ENCODE measurements at regions not wholly inside any gene's neighbourhood (a gene's known extent, or its start where the extent isn't known, plus 50 kb on each side); places are given as distances from the start of the nearest gene placed in this dataset.

GRCh38 chr14:98997526-98998205 is 274.3 kb downstream of the BCL11B start:
- DNase-seq (no peak), ATAC-seq (ENCODE audit: poor library complexity) (no peak)
- intact Hi-C loops (cut with DNase I): no loop called here

- DNase-seq (no peak), ATAC-seq (ENCODE audit: poor library complexity) (no peak)
- intact Hi-C loops (cut with DNase I): no loop called here
These were observed 272.7 kb downstream of the BCL11B start for GRCh38 chr14:98999345-98999744.

- no peak for ATAC-seq (ENCODE audit: poor library complexity)
- no peak for DNase-seq
- intact Hi-C loops (cut with DNase I): no loop called here
These were observed 272.1 kb downstream of the BCL11B start for GRCh38 chr14:98999901-99000300.

DNA sequence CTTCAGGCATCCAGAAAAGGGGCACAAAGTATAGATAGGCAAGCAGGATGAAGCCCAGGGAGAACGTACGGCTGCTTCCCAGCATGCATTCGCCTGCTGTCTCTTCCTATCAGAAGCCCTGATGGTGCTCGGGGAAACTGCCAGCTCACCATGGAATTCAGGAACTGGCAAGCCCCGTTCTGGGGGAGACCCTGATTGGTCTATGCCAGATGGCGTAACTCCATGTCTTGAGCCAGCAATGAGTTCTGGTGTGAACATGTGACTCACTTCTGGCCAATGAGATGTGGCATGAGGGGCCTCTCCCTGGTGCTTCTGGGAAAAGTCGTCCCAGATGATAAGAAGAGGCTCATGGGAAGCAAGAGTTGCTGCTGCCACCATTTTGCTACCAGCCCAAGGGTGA is 270.8 kb downstream of the BCL11B start:
- no peak for DNase-seq
- intact Hi-C loops (cut with DNase I): no loop called here

DNA sequence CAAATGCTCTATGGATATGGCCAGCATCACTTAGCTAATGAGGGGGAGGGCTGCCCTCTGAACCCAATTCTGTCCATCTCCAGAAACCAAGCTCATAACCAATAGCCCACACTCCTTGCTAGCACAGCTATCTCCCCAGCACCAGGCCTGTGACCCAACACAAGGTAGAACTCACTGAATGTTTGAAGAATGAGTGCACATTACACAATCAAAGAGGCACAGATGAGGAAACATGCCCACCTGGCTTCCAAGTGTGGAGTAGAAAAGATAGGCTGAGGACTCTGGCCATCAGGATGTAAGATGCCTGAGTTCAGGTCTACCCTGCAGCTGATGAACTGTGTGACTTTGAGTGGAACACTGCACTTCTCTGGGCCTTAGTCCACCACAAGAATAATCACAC is 268.4 kb downstream of the BCL11B start:
- ATAC-seq (ENCODE audit: poor library complexity) (no peak), DNase-seq (no peak)
- intact Hi-C loops (cut with DNase I): no loop called here

More for the DNA sequence above, 270.8 kb downstream of the BCL11B start:
- ATAC-seq (ENCODE audit: poor library complexity): no peak

- intact Hi-C loops (cut with DNase I): no loop called here
These were observed 267.9 kb downstream of the BCL11B start for GRCh38 chr14:99004112-99004511.

GRCh38 chr14:99006276-99006675 is 265.7 kb downstream of the BCL11B start:
- DNase-seq: no peak
- intact Hi-C loops (cut with DNase I): no loop called here
- no peak for ATAC-seq (ENCODE audit: poor library complexity)

More at GRCh38 chr14:99004112-99004511, 267.9 kb downstream of the BCL11B start:
- no peak for DNase-seq
- no peak for ATAC-seq (ENCODE audit: poor library complexity)

GRCh38 chr14:99007795-99008194 is 264.2 kb downstream of the BCL11B start:
- DNase-seq: no peak
- intact Hi-C loops (cut with DNase I): no loop called here
- no peak for ATAC-seq (ENCODE audit: poor library complexity)

DNA sequence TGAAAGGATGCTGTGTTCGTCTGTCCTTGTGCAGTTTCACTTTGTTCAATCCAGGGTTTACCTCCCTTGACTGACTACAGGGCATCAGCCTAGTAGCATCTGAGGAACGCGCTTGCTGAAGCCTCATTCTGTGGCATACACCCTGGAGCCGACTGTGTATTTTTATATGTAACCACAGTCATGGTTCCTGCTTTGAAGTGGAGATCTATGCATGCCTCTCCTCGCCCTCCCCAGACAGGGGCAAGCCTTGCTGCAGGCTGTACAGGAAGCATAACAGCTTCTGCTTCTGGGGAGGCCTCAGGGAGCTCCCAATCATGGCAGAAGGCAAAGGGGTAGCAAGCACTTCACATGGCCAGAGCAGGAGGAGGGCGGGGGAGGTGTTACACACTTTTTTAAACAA is 262.1 kb downstream of the BCL11B start:
- DNase-seq: no peak
- intact Hi-C loops (cut with DNase I): no loop called here
- ATAC-seq (ENCODE audit: poor library complexity): no peak

DNA sequence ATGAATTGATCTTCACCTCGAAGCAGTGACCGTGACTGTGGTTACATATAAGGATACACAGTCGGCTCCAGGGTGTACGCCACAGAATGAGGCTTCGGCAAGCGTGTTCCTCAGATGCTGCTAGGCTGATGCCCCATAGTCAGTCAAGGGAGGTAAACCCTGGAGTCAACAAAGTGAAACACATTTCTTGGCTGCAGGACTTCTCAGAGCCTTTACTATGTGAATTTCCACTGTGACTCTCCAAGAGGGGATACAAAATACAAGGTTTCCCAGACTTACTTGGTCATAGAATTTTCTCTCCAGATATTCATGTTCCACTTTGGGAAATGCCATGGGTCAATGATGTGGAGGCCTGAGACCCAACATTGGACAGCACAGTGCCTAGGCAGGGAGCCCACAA is 260.6 kb downstream of the BCL11B start:
- DNase-seq (no peak), ATAC-seq (ENCODE audit: poor library complexity) (no peak)
- intact Hi-C loops (cut with DNase I): no loop called here

- DNase-seq: no peak
- no peak for ATAC-seq (ENCODE audit: poor library complexity)
- intact Hi-C loops (cut with DNase I): no loop called here
These were observed 259.3 kb downstream of the BCL11B start for GRCh38 chr14:99012703-99013102.

- ATAC-seq (ENCODE audit: poor library complexity) (no peak), DNase-seq (no peak)
- intact Hi-C loops (cut with DNase I): no loop called here
These were observed 256.2 kb downstream of the BCL11B start for GRCh38 chr14:99015833-99016232.

DNA sequence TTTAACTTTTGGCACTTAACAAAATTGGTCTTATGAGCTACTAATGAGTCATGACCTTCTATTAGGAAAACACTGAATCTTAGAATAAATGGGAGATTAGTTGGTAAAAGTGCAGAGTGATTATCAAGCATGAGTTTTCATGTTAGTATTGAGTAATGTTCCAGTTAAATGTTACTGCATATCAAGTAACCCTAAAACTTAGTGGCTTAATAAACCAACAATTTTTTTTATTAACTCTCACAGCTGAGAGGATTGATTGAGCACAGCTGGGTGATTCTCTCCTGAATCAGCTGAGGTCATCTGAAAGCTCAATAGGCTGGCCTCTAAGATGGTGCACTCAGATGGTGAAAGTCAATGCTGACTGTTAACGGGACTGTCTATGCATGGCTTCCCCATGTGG is 248.6 kb downstream of the BCL11B start:
- no peak for DNase-seq

DNA sequence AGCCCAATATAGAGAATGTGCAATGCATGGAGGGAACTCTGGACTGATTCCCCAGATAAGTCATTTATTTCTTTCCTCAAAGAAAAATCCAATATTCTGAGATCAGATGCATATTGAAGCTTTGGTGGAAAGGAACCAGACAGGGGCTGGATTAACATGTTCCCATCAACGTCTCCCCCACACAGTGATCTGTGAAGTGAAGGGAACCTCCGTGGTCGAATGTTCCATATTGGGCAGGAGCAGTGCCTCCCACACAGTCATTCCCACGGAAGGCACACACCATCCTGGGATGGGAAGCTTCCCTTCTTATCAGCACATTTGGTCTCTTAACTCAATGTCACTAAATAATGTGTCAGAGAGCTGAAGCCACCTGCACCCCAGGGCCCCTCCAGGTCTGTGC is 247.1 kb downstream of the BCL11B start:
- DNase-seq (no peak), ATAC-seq (ENCODE audit: poor library complexity) (no peak)
- intact Hi-C loops (cut with DNase I): no loop called here

More for the DNA sequence above, 248.6 kb downstream of the BCL11B start:
- ATAC-seq (ENCODE audit: poor library complexity): no peak
- intact Hi-C loops (cut with DNase I): no loop called here

DNA sequence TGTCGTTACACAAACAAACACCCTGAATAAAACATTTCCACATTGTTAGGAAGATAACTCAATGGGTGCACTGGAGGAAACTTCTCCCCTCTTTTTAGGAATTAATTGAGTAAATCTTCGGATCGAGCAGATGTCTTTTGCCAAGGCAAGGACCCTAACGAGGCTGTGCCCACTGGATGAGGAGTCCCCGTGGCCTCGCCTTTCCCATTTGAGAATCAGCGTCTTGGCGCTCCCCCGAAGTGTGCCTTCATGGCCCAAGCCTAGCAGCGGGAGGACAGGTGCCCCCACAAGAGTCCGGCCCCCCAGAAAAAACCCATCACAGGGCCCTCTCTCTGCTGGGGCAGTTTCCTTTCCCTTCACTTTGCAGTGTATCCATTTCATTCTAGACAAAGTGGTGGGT is 246.6 kb downstream of the BCL11B start:
- ATAC-seq (ENCODE audit: poor library complexity) (no peak), DNase-seq (no peak)
- intact Hi-C loops (cut with DNase I): no loop called here

DNA sequence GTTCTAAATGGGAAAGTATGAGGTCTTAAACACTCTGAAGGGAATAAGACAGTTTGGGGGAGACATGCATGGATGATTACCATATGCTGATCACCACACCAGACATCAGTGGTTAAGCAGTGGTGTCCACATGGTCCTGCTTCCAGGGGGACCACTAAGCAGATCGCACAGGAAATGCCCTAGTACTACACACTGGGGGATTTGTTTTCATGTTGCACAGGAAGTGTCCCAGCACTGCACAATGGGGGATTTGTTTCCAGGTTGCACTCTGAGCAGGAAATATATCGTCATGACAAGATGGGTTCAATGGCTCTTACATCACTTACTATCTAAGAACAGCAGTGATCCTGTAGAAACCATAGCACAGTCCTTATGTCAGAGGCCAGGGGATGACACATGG is 245.5 kb downstream of the BCL11B start:
- intact Hi-C loops (cut with DNase I): no loop called here
- no peak for ATAC-seq (ENCODE audit: poor library complexity)
- DNase-seq: no peak

DNA sequence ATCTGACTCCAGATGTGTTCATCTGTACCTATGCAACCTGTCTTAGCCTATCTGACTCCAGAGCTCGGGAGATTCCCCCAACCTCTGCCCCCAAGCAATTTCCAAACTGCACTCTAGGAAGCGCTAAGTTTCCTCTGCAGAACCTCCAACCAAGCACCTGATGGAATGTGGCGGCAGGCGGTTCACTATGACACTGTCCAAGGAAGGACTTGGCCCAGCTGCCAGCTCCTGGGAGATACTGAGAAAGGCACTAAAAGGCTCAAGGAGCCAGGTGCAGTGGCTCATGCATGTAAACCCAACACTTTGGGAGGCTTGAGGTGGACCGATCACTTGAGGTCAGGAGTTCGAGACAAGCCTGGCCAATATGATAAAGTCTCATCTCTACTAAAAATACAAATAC is 244.0 kb downstream of the BCL11B start:
- intact Hi-C loops (cut with DNase I): no loop called here
- ATAC-seq (ENCODE audit: poor library complexity) (no peak), DNase-seq (no peak)

DNA sequence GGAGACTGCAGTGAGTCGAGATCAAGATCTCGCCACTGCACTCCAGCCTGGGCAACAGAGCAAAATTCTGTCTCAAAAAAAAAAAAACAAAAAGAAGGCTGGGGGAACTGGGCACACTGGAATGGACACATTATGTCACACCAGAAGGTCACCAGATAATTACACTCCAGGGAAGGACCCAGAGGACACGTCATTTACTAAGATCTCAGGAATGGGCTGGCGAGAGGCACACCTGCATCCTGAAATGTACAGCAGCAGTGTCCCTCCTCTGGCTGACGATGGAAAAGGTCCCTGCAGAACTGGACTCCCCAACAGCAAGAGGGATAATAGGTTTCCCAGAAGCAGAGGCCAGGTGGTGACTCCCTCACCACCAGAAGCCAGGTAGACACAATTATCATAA is 243.5 kb downstream of the BCL11B start:
- intact Hi-C loops (cut with DNase I): no loop called here
- ATAC-seq (ENCODE audit: poor library complexity): no peak
- DNase-seq: no peak

DNA sequence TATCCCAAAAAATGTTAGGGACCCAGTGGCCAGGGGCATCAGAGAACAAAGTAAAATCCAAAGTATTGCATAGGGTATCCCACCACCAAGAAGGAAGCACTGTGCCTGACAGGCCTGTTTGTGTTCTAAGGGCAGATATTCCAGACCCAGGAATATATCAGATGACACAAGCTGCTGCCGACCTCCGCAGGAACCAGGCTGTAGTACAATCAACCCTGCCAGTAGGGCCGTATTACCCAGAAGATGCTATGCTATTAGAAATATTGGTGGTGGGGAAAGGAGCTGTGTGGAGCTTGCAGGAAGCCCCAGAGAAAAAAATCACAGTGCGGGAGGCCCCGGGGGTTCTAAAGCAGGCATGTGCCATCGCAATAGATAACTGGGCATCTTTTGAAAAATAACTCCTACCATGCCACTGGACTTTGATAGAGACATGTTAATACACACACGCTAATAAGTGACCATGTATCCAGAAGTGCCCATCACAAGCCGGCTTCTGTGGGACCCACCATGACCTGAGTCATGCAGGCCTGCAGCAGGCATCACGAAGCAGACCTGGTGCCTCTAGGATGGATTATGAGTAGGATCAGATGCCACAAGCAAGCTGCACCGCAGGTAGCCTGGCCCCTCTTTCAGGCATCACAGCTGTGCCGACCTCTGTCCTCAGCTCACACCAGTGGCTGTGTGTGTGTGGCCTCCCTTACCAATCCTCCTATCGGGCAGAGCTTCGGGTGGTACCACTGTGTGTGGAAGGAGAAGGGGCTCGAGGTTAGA is 242.7 kb downstream of the BCL11B start:
- intact Hi-C loops (cut with DNase I): no loop called here
- ATAC-seq (ENCODE audit: poor library complexity): no peak
- no peak for DNase-seq

- no peak for DNase-seq
- intact Hi-C loops (cut with DNase I): no loop called here
- no peak for ATAC-seq (ENCODE audit: poor library complexity)
These were observed 242.1 kb downstream of the BCL11B start for GRCh38 chr14:99029916-99030305.

GRCh38 chr14:99030454-99030853 is 241.5 kb downstream of the BCL11B start:
- ATAC-seq (ENCODE audit: poor library complexity): no peak
- intact Hi-C loops (cut with DNase I): no loop called here
- DNase-seq: no peak
